RCC 7860 (cell line): ENCODE measurements at regions not wholly inside any gene's neighbourhood (a gene's known extent, or its start where the extent isn't known, plus 50 kb on each side); places are given as distances from the start of the nearest gene placed in this dataset.
"Not testable (repeated sequence)": the region's sequence is repeated elsewhere in the genome, so short reads cannot be mapped to it uniquely, and the experiment has no call there.

Experiments used
- DNase-seq: peaks from one replicate; pipeline ENCODE4 v3.0.0-alpha.2; 2015; ENCODE audit warnings: low spot score
- FAIRE-seq: peaks from 2 replicates; lab custom pipeline; 2012; peaks lifted over from hg19 to GRCh38; lab: Jason Lieb, UNC

GRCh38 chr4:174080361-174080760, 203.1 kb downstream of the FBXO8 start:
- FAIRE-seq: no peak
- DNase-seq: no peak

- FAIRE-seq (no peak), DNase-seq (no peak)
These were observed 211.9 kb downstream of the FBXO8 start for GRCh38 chr4:174071595-174071994.

GRCh38 chr4:174069848-174070330, 213.6 kb downstream of the FBXO8 start:
- no peak for DNase-seq
- FAIRE-seq: no peak

- DNase-seq: no peak
- no peak for FAIRE-seq
These were observed 216.8 kb downstream of the FBXO8 start for GRCh38 chr4:174066611-174067205.

- FAIRE-seq: no peak
- DNase-seq: no peak
These were observed 220.6 kb downstream of the FBXO8 start for GRCh38 chr4:174062831-174063230.

GRCh38 chr4:174061026-174061425, 222.4 kb downstream of the FBXO8 start:
- DNase-seq (no peak), FAIRE-seq (no peak)

- DNase-seq: no peak
These were observed 224.6 kb downstream of the FBXO8 start for GRCh38 chr4:174058846-174059245.

GRCh38 chr4:174056959-174057358, 226.5 kb downstream of the FBXO8 start:
- DNase-seq (no peak), FAIRE-seq (no peak)

More at GRCh38 chr4:174058846-174059245, 224.6 kb downstream of the FBXO8 start:
- FAIRE-seq: no peak

GRCh38 chr4:174055344-174055743, 228.1 kb downstream of the FBXO8 start:
- no peak for FAIRE-seq
- no peak for DNase-seq

- FAIRE-seq: no peak
These were observed 229.6 kb downstream of the FBXO8 start for GRCh38 chr4:174053895-174054294.

GRCh38 chr4:174047363-174047762, 236.1 kb downstream of the FBXO8 start:
- no peak for FAIRE-seq
- DNase-seq: no peak

More at GRCh38 chr4:174053895-174054294, 229.6 kb downstream of the FBXO8 start:
- no peak for DNase-seq

GRCh38 chr4:174045829-174046228, 237.6 kb downstream of the FBXO8 start:
- FAIRE-seq, DNase-seq: not testable (repeated sequence)

GRCh38 chr4:174045381-174045780, 238.1 kb downstream of the FBXO8 start:
- FAIRE-seq: no peak
- DNase-seq: no peak

GRCh38 chr4:174041555-174042105, 241.8 kb downstream of the FBXO8 start:
- FAIRE-seq (no peak), DNase-seq (no peak)

- DNase-seq (no peak), FAIRE-seq (no peak)
These were observed 243.2 kb downstream of the FBXO8 start for GRCh38 chr4:174040287-174040686.

GRCh38 chr4:174038481-174038880, 245.0 kb downstream of the FBXO8 start:
- DNase-seq (no peak), FAIRE-seq (no peak)

- DNase-seq: no peak
- FAIRE-seq: no peak
These were observed 245.8 kb downstream of the FBXO8 start for GRCh38 chr4:174037631-174038030.

GRCh38 chr4:174037049-174037448, 246.4 kb downstream of the FBXO8 start:
- FAIRE-seq: no peak
- no peak for DNase-seq

GRCh38 chr4:174036576-174036975, 246.9 kb downstream of the FBXO8 start:
- DNase-seq (no peak), FAIRE-seq (no peak)

- DNase-seq: no peak
- no peak for FAIRE-seq
These were observed 247.4 kb downstream of the FBXO8 start for GRCh38 chr4:174036111-174036510.

GRCh38 chr4:174023641-174024040, 259.8 kb downstream of the FBXO8 start:
- DNase-seq: no peak
- no peak for FAIRE-seq

- FAIRE-seq (no peak), DNase-seq (no peak)
These were observed 265.2 kb downstream of the FBXO8 start for GRCh38 chr4:174018236-174018635.

GRCh38 chr4:174016251-174016650, 267.2 kb downstream of the FBXO8 start:
- FAIRE-seq (no peak), DNase-seq (no peak)
